Kidney capillary endothelial cell (primary cell): ENCODE measurements at regions not wholly inside any gene's neighbourhood (a gene's known extent, or its start where the extent isn't known, plus 50 kb on each side); places are given as distances from the start of the nearest gene placed in this dataset.
A peak's percentile ranks its signal among the peaks of the same experiment; 100 is the strongest.

Experiments used
- DNase-seq: peaks from one replicate; pipeline ENCODE4 v3.0.0-alpha.2; 2018; ENCODE audit warnings: low spot score

- DNase-seq, result peak; percentile 94
Measured at GRCh38 chr12:107277855-107278254, 184.5 kb upstream of the CRY1 start.

- no peak for DNase-seq
Measured at GRCh38 chr12:107282628-107283027, 189.3 kb upstream of the CRY1 start.

GRCh38 chr12:107283652-107284051, 190.3 kb upstream of the CRY1 start:
- no peak for DNase-seq

GRCh38 chr12:107284692-107285091, 191.3 kb upstream of the CRY1 start:
- DNase-seq, result no peak

- no peak for DNase-seq
Measured at GRCh38 chr12:107287436-107288413, 194.4 kb upstream of the CRY1 start.

GRCh38 chr12:107288414-107289127, 195.2 kb upstream of the CRY1 start:
- DNase-seq, result no peak

GRCh38 chr12:107291018-107291417, 197.7 kb upstream of the CRY1 start:
- DNase-seq, result no peak

- DNase-seq, result no peak
Measured at GRCh38 chr12:107296681-107297089, 203.3 kb upstream of the CRY1 start.

GRCh38 chr12:107302649-107303341, 209.4 kb upstream of the CRY1 start:
- peak; percentile 47 for DNase-seq

- no peak for DNase-seq
Measured at GRCh38 chr12:107304588-107305532, 211.5 kb upstream of the CRY1 start.

GRCh38 chr12:107306141-107306659, 212.9 kb upstream of the CRY1 start:
- DNase-seq, result no peak

- DNase-seq, result no peak
Measured at GRCh38 chr12:107308310-107308709, 215.0 kb upstream of the CRY1 start.

- DNase-seq, result no peak
Measured at GRCh38 chr12:107309020-107309419, 215.7 kb upstream of the CRY1 start.

GRCh38 chr12:107310621-107311020, 217.3 kb upstream of the CRY1 start:
- no peak for DNase-seq

GRCh38 chr12:107311682-107312081, 218.3 kb upstream of the CRY1 start:
- no peak for DNase-seq

GRCh38 chr12:107317751-107318555, 224.6 kb upstream of the CRY1 start:
- DNase-seq, result peak; percentile 83

- DNase-seq, result no peak
Measured at GRCh38 chr12:107318556-107318805, 225.1 kb upstream of the CRY1 start.

GRCh38 chr12:107318806-107319532, 225.6 kb upstream of the CRY1 start:
- DNase-seq, result no peak

- DNase-seq, result no peak
Measured at GRCh38 chr12:107319533-107320032, 226.2 kb upstream of the CRY1 start.
